Liver (tissue), 8 donors: ENCODE measurements at regions not wholly inside any gene's neighbourhood (a gene's known extent, or its start where the extent isn't known, plus 50 kb on each side); places are given as distances from the start of the nearest gene placed in this dataset.

Experiments used
- DNase-seq: peaks from one replicate; pipeline ENCODE4 v3.0.0-alpha.2; 2017; ENCODE audit warnings: low spot score
- H3K27ac ChIP-seq, 2 donors: one replicate each; pipeline ENCODE4 v1.7.0; 2013; ENCODE audit warnings: inconsistent platforms in 2 of 2, low read length in 2 of 2, control low read depth in 1 of 2, low read depth in 1 of 2, mild to moderate bottlenecking in 1 of 2
- H3K27me3 ChIP-seq, 4 donors: one replicate each; pipeline versions ENCODE4 v1.6.1 to v1.7.0; 2013; ENCODE audit warnings: low read length in 3 of 4, inconsistent platforms in 1 of 4, mild to moderate bottlenecking in 1 of 4, moderate library complexity in 1 of 4; ENCODE audit not compliant: control insufficient read depth in 4 of 4, insufficient read depth in 4 of 4
- H3K36me3 ChIP-seq, 4 donors: one replicate each; pipeline versions ENCODE4 v1.6.1 to v1.7.0; 2013; ENCODE audit warnings: low read length in 3 of 4, mild to moderate bottlenecking in 3 of 4, low read depth in 1 of 4, moderate library complexity in 1 of 4; ENCODE audit not compliant: control insufficient read depth in 4 of 4, insufficient read depth in 3 of 4
- H3K4me1 ChIP-seq, 4 donors: one replicate each; pipeline versions ENCODE4 v1.6.1 to v1.7.0; 2013; ENCODE audit warnings: low read length in 3 of 4, mild to moderate bottlenecking in 3 of 4, moderate library complexity in 1 of 4; ENCODE audit not compliant: control insufficient read depth in 4 of 4, insufficient read depth in 4 of 4
- H3K4me3 ChIP-seq, 3 donors: one replicate each; pipeline versions ENCODE4 v1.6.1 to v1.7.0; 2013; ENCODE audit warnings: low read length in 3 of 3, control low read depth in 1 of 3, low read depth in 1 of 3, mild to moderate bottlenecking in 1 of 3
- H3K9ac ChIP-seq, 2 donors: one replicate each; pipeline ENCODE4 v1.7.0; 2013; ENCODE audit warnings: low read length in 2 of 2, mild to moderate bottlenecking in 2 of 2, moderate library complexity in 2 of 2, control low read depth in 1 of 2, low read depth in 1 of 2
- H3K9me3 ChIP-seq, 4 donors: one replicate each; pipeline versions ENCODE4 v1.6.1 to v1.7.0; 2013; ENCODE audit warnings: low read length in 3 of 4; ENCODE audit not compliant: control insufficient read depth in 4 of 4
- EGR1 ChIP-seq, 2 donors: IDR thresholded peaks; 2 replicates each; pipeline ENCODE4 v1.6.1; 2016 to 2018; ENCODE audit warnings: antibody characterized with exemption in 2 of 2, low read depth in 2 of 2
- FOXA1 ChIP-seq: IDR thresholded peaks from 2 replicates; pipeline ENCODE4 v1.6.1; 2016; ENCODE audit warnings: antibody characterized with exemption
- FOXA2 ChIP-seq: IDR thresholded peaks from 2 replicates; pipeline ENCODE4 v1.6.1; 2016; ENCODE audit warnings: antibody characterized with exemption
- JUND ChIP-seq, 2 donors: IDR thresholded peaks; 2 replicates each; pipeline ENCODE4 v1.6.1; 2016; ENCODE audit warnings: antibody characterized with exemption in 2 of 2
- NR2F2 ChIP-seq: IDR thresholded peaks from 2 replicates; pipeline ENCODE4 v1.6.1; 2016; ENCODE audit warnings: antibody characterized with exemption
- RAD21 ChIP-seq, 2 donors: IDR thresholded peaks; 2 replicates each; pipeline ENCODE4 v1.6.1; 2016; ENCODE audit warnings: antibody characterized with exemption in 2 of 2, mild to moderate bottlenecking in 2 of 2
- RXRA ChIP-seq, 2 donors: IDR thresholded peaks; 2 replicates each; pipeline ENCODE4 v1.6.1; 2017 to 2018; ENCODE audit warnings: antibody characterized with exemption in 2 of 2, mild to moderate bottlenecking in 1 of 2
- SP1 ChIP-seq: IDR thresholded peaks from 2 replicates; pipeline ENCODE4 v1.6.1; 2018; ENCODE audit warnings: antibody characterized with exemption, mild to moderate bottlenecking
- TAF1 ChIP-seq: conservative IDR thresholded peaks from 2 replicates; pipeline ENCODE4 v1.6.1; 2016; ENCODE audit warnings: antibody characterized with exemption, mild to moderate bottlenecking
- YY1 ChIP-seq: IDR thresholded peaks from 2 replicates; pipeline ENCODE4 v1.6.1; 2016; ENCODE audit warnings: antibody characterized with exemption, mild to moderate bottlenecking
- WGBS: extraction: QIAGEN DNeasy Blood & Tissue Kit; methylation state at CpG from one replicate; pipeline ENCODE4 v1.1.7; 2013; 5-methylcytosine and 5-hydroxymethylcytosine counted together
- TF ChIP-seq, protein P1 (sequence below): IDR thresholded peaks from 2 replicates; pipeline ENCODE4 v1.6.1; 2016; ENCODE audit warnings: antibody characterized with exemption
- TF ChIP-seq, protein P2 (sequence below): IDR thresholded peaks from 2 replicates; pipeline ENCODE4 v1.6.1; 2016; ENCODE audit warnings: antibody characterized with exemption
- TF ChIP-seq, protein P3 (sequence below): fragments of 150-350 bp; IDR thresholded peaks from 2 replicates; pipeline ENCODE4 v1.5.1; 2017; ENCODE audit warnings: improper control_type of control experiment, low read depth, low read length; ENCODE audit not compliant: missing input control
- TF ChIP-seq, protein P4 (sequence below): IDR thresholded peaks from 2 replicates; pipeline ENCODE4 v1.6.1; 2016; ENCODE audit warnings: antibody characterized with exemption, mild to moderate bottlenecking
- donor health status: healthy.
- donor health status: healthy.
- donor health status: healthy.
- donor health status: healthy.
- donor health status: healthy.

DNA sequence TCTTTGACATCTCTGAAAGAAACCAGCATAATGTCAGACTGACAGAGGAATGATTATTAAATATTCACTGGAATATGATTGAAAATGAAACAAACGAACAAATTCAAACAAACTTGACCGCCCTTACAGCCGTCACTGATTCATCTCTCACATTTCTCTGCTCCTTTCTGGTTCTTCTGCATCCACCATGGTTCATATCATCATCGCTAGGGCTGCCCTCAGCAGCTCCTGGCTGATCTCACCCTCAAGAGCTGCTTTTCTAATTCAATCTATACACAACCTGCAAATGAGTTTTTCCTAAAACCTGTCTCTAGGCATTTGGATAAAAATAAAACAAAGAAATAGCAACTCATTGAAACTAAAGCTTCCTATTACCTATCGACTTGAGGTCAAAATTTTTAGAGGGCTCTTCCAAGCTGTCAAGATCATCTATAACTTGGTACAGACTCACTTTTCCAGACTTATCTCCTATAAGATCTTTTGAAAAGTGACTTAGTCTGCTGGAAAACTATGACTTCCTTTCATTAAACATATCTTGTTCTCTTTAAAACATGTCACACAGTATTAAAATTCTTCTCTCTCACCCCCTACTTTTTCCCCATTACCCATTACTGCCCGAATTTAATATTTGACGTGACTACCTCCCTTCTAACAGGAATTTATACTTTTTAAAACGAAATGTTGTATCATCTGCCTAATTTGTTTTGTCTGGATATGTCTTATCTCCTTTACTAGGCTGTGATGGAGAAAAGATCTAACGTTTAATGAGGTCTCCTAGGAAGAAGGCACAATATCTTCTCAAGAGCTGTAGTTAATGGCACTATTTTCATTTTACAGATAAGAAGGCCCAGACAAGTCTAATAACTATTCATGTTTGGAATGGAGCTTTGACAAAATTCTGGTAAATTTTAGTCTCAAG is 71.0 kb upstream of the UNC5C start:
- 72% methylated on average over 9 of the region's 9 CpGs for WGBS
- H3K27ac ChIP-seq: no peak overlapping the region
- no peak for DNase-seq
- peaks cover 0 to 2% (median 0%) of the 10 kb centered on the region in 4 donors for H3K9me3 ChIP-seq
- no peaks in the 10 kb centered on the region for H3K36me3 ChIP-seq
- no peaks in the 10 kb centered on the region for H3K4me1 ChIP-seq
- no peak overlapping the region for H3K4me3 ChIP-seq
- no peak overlapping the region for H3K9ac ChIP-seq
- TF ChIP-seq JUND (IDR thresholded peaks at IDR 0.05) (no peak), FOXA2 (no peak), RAD21 (IDR thresholded peaks at IDR 0.05) (no peak), NR2F2 (no peak), TAF1 (no peak), SP1 (no peak), EGR1 (IDR thresholded peaks at IDR 0.05; ENCODE audit: low read depth in 2 of 2) (no peak), FOXA1 (no peak), YY1 (no peak), RXRA (IDR thresholded peaks at IDR 0.05) (no peak)
- TF ChIP-seq, protein P1, sequence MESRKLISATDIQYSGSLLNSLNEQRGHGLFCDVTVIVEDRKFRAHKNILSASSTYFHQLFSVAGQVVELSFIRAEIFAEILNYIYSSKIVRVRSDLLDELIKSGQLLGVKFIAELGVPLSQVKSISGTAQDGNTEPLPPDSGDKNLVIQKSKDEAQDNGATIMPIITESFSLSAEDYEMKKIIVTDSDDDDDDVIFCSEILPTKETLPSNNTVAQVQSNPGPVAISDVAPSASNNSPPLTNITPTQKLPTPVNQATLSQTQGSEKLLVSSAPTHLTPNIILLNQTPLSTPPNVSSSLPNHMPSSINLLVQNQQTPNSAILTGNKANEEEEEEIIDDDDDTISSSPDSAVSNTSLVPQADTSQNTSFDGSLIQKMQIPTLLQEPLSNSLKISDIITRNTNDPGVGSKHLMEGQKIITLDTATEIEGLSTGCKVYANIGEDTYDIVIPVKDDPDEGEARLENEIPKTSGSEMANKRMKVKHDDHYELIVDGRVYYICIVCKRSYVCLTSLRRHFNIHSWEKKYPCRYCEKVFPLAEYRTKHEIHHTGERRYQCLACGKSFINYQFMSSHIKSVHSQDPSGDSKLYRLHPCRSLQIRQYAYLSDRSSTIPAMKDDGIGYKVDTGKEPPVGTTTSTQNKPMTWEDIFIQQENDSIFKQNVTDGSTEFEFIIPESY: no peak
- TF ChIP-seq, protein P2, sequence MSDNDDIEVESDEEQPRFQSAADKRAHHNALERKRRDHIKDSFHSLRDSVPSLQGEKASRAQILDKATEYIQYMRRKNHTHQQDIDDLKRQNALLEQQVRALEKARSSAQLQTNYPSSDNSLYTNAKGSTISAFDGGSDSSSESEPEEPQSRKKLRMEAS: no peak
- TF ChIP-seq, protein P3, sequence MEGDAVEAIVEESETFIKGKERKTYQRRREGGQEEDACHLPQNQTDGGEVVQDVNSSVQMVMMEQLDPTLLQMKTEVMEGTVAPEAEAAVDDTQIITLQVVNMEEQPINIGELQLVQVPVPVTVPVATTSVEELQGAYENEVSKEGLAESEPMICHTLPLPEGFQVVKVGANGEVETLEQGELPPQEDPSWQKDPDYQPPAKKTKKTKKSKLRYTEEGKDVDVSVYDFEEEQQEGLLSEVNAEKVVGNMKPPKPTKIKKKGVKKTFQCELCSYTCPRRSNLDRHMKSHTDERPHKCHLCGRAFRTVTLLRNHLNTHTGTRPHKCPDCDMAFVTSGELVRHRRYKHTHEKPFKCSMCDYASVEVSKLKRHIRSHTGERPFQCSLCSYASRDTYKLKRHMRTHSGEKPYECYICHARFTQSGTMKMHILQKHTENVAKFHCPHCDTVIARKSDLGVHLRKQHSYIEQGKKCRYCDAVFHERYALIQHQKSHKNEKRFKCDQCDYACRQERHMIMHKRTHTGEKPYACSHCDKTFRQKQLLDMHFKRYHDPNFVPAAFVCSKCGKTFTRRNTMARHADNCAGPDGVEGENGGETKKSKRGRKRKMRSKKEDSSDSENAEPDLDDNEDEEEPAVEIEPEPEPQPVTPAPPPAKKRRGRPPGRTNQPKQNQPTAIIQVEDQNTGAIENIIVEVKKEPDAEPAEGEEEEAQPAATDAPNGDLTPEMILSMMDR: no peak
- TF ChIP-seq, protein P4, sequence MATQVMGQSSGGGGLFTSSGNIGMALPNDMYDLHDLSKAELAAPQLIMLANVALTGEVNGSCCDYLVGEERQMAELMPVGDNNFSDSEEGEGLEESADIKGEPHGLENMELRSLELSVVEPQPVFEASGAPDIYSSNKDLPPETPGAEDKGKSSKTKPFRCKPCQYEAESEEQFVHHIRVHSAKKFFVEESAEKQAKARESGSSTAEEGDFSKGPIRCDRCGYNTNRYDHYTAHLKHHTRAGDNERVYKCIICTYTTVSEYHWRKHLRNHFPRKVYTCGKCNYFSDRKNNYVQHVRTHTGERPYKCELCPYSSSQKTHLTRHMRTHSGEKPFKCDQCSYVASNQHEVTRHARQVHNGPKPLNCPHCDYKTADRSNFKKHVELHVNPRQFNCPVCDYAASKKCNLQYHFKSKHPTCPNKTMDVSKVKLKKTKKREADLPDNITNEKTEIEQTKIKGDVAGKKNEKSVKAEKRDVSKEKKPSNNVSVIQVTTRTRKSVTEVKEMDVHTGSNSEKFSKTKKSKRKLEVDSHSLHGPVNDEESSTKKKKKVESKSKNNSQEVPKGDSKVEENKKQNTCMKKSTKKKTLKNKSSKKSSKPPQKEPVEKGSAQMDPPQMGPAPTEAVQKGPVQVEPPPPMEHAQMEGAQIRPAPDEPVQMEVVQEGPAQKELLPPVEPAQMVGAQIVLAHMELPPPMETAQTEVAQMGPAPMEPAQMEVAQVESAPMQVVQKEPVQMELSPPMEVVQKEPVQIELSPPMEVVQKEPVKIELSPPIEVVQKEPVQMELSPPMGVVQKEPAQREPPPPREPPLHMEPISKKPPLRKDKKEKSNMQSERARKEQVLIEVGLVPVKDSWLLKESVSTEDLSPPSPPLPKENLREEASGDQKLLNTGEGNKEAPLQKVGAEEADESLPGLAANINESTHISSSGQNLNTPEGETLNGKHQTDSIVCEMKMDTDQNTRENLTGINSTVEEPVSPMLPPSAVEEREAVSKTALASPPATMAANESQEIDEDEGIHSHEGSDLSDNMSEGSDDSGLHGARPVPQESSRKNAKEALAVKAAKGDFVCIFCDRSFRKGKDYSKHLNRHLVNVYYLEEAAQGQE: no peak
- no peaks in the 10 kb centered on the region for H3K27me3 ChIP-seq

DNA sequence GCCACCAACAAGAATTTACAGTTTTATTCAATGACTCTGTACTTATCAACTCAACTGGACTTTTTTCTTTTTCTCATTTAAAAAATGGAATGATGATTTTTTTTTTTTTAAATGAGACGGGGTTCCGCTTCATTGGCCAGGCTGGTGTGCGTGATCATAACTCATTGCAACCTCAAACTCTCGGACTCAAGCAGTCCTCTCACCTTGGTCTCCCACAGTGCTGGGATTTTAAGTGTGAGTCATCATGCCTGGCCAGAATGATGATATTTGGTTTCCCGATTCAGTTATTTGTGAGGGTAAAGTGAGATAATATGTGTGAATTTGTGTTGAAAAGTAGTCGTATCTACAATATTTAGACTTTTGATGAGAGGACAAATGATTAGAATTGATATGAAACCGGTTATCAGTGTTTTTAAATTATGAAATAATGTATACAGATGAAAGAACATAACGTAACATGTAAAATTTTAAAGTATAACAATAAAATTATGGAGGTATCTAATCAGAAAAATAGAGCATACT is 66.0 kb upstream of the UNC5C start:
- H3K4me3 ChIP-seq: no peak overlapping the region
- TF ChIP-seq, protein P3: no peak
- DNase-seq: no peak
- peaks cover 0 to 2% (median 0%) of the 10 kb centered on the region in 4 donors for H3K9me3 ChIP-seq
- H3K9ac ChIP-seq: no peak overlapping the region
- peaks cover 0 to 2% (median 0%) of the 10 kb centered on the region in 4 donors for H3K27me3 ChIP-seq
- 78% methylated on average over 8 of the region's 8 CpGs for WGBS
- no peaks in the 10 kb centered on the region for H3K4me1 ChIP-seq
- H3K36me3 ChIP-seq: no peaks in the 10 kb centered on the region
- no peak overlapping the region for H3K27ac ChIP-seq
